Adipocyte (in vitro differentiated cells): ENCODE measurements at regions not wholly inside any gene's neighbourhood (a gene's known extent, or its start where the extent isn't known, plus 50 kb on each side); places are given as distances from the start of the nearest gene placed in this dataset.

Experiments
- DNase-seq: peaks from one replicate; pipeline ENCODE4 v3.0.0-alpha.2; 2015; ENCODE audit warnings: low read depth
- H3K27me3 ChIP-seq: replicated peaks from 2 replicates; pipeline ENCODE4 v1.7.0; 2013; ENCODE audit warnings: mild to moderate bottlenecking, low read length, moderate library complexity; ENCODE audit not compliant: control insufficient read depth, insufficient read depth
- H3K36me3 ChIP-seq: 2 replicates; pipeline ENCODE4 v1.7.0; 2013; ENCODE audit warnings: low read length, mild to moderate bottlenecking, moderate library complexity; ENCODE audit not compliant: control insufficient read depth, insufficient read depth, severe bottlenecking
- H3K4me1 ChIP-seq: 2 replicates; pipeline ENCODE4 v1.7.0; 2013; ENCODE audit warnings: mild to moderate bottlenecking, low read length, moderate library complexity; ENCODE audit not compliant: control insufficient read depth, insufficient read depth
- H3K4me3 ChIP-seq: 2 replicates; pipeline ENCODE4 v1.7.0; 2013; ENCODE audit warnings: mild to moderate bottlenecking, low read length, moderate library complexity
- H3K9ac ChIP-seq: 2 replicates; pipeline ENCODE4 v1.7.0; 2013; ENCODE audit warnings: mild to moderate bottlenecking, low read length, moderate library complexity
- H3K9me3 ChIP-seq: 2 replicates; pipeline ENCODE4 v1.7.0; 2013; ENCODE audit warnings: mild to moderate bottlenecking, low read length, moderate library complexity; ENCODE audit not compliant: control insufficient read depth

DNA sequence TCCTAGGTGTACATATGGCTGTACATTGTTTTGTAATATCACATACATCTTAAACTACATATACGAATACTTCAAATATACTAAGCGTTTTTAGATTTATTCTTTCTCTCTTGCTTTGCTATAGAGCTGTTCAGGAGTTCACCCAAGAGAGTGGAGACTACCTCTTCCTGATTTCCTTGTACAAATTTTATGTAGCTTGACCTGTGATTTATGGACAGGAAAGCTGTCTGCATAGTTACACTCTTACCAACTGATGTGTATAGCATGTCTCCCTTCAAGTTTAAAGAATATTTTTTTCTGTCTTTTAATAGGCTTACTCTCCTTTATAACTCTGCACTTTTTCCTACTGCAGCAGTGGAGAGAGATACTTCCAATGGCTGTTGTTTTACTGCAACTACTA lies 428.7 kb downstream of the NDFIP2 start:
- Histone ChIP-seq H3K9ac (no peak overlapping the region), H3K9me3 (no peaks in the 10 kb centered on the region), H3K36me3 (no peaks in the 10 kb centered on the region), H3K4me1 (peaks cover 4% of the 10 kb centered on the region), H3K4me3 (no peak overlapping the region), H3K27me3 (no peaks in the 10 kb centered on the region)
- DNase-seq: no peak

DNA sequence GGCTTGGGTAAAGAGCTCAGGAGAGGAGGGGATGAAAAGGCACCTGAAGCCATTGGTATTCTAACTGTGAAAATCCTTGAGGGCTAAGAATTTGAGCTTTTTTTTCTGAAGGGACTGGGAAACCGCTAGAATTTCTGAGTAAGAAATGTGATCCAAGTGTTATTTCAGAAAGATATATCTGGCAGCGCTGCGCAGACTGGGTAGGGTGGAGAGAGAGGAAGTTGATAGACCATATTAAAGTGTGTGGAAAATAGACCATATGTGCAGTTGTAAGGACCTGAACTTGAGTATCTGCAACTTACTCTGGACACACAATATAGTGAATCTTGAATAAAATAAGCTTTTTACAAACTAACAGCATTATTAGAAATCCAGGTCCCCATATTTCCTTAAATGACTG lies 427.4 kb downstream of the NDFIP2 start:
- no peak overlapping the region for H3K4me3 ChIP-seq
- peaks cover 4% of the 10 kb centered on the region for H3K4me1 ChIP-seq
- H3K27me3 ChIP-seq: no peaks in the 10 kb centered on the region
- no peak for DNase-seq
- no peak overlapping the region for H3K9ac ChIP-seq
- H3K9me3 ChIP-seq: no peaks in the 10 kb centered on the region
- no peaks in the 10 kb centered on the region for H3K36me3 ChIP-seq

DNA sequence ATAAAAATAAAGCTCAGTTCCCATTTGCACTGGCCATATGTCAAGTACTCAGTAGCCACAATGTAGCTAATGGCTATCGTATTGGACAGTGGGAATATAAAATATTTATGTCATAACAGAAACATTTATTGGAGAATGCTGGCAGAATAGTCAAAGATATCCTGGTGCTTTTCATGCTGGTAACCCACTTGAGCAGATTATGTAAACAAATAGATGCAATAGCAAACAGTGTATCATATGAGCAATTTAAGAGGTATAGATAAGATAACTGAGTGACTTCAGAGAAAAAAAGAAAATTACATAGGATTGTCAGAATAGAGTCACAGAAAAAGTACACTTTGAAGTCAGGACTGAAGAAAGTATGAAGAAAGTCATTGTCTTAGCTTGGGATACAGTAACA lies 426.6 kb downstream of the NDFIP2 start:
- H3K4me3 ChIP-seq: no peak overlapping the region

DNA sequence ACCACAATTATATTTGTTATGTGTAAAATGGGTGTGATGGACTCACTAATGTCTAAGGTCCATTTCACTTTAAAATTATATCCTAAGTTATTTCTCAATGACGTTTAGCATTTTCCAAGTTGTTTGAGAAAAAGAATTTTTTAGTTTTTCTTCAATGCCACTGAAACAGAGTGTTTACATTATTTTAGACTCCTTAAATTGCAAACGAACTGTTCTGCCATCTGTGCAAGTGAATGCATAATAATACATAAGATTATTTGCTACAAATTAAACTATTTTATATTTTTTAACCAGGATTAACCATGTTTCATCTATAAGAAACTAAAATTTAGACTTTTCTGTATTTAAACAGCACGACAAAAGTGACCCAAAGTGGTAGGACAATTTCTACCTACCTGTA lies 425.4 kb downstream of the NDFIP2 start:
- Histone ChIP-seq H3K9me3 (no peaks in the 10 kb centered on the region), H3K9ac (no peak overlapping the region), H3K4me1 (no peaks in the 10 kb centered on the region), H3K27me3 (no peaks in the 10 kb centered on the region), H3K36me3 (no peaks in the 10 kb centered on the region), H3K4me3 (no peak overlapping the region)
- DNase-seq: no peak

More for the DNA sequence above, 426.6 kb downstream of the NDFIP2 start:
- no peak overlapping the region for H3K9ac ChIP-seq
- no peak for DNase-seq
- no peaks in the 10 kb centered on the region for H3K36me3 ChIP-seq
- H3K9me3 ChIP-seq: no peaks in the 10 kb centered on the region
- H3K27me3 ChIP-seq: no peaks in the 10 kb centered on the region
- peaks cover 4% of the 10 kb centered on the region for H3K4me1 ChIP-seq

DNA sequence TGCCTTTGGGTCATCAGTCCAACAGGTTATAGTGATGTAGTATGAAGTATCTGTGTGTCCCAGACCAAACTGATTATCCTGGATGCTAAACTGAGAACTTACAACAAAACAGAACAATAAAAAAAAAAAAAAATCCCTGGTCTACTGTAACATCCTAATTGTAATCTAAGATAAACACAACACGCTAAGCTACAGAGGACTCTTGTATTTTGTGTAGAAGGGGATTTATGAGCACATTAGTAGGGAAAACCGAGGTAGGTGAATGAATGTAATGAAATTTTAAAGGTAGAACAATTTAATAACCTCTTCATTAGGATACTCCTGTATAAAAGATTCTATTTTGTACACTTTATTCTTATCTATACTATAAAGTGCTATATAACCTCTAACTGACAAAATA lies 424.1 kb downstream of the NDFIP2 start:
- DNase-seq: no peak
- H3K9ac ChIP-seq: no peak overlapping the region
- H3K9me3 ChIP-seq: no peaks in the 10 kb centered on the region
- no peak overlapping the region for H3K4me3 ChIP-seq
- H3K4me1 ChIP-seq: no peaks in the 10 kb centered on the region
- no peaks in the 10 kb centered on the region for H3K27me3 ChIP-seq
- H3K36me3 ChIP-seq: no peaks in the 10 kb centered on the region

DNA sequence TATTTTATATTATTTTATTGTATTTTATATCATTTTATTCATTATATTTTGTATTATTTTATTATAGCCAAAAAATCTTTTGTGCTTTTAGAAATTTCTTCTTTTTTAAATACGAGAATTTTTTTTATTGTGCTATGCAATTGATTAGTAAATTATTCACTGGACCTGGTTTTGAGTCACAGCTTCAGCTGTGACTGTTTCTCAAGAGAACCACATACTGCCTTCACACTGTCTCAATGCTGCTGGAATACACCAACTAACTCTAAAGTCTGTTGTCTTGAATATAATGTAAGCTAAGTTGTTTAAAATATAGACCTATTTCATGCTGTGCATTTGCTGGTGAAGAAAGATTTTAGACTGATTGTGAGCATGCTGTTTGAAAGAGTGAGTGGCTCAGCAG lies 423.6 kb downstream of the NDFIP2 start:
- Histone ChIP-seq H3K4me3 (no peak overlapping the region), H3K36me3 (no peaks in the 10 kb centered on the region), H3K9ac (no peak overlapping the region), H3K4me1 (no peaks in the 10 kb centered on the region), H3K9me3 (no peaks in the 10 kb centered on the region), H3K27me3 (no peaks in the 10 kb centered on the region)
- no peak for DNase-seq

DNA sequence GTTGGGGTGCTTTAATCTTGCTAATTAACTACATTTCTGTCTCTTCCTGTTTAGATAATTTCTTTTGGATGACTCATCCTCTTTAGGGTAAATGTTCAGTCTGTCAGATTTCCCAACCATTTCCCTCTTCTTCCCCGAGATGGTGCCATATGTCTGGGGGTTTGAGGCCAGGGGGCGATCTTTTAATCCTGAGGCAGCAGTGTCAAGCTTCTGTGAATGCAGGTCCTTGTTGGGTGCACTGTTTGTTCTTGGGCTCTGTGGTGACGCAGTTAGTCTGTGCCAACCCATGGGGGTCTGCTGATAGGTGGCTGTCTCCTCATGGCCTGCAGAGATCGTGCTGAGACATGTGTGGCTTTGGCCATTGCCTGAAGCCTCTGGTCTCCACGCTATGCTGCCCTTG lies 420.4 kb downstream of the NDFIP2 start:
- Histone ChIP-seq H3K9me3 (no peaks in the 10 kb centered on the region), H3K9ac (no peak overlapping the region), H3K4me3 (no peak overlapping the region), H3K36me3 (no peaks in the 10 kb centered on the region), H3K4me1 (no peaks in the 10 kb centered on the region), H3K27me3 (no peaks in the 10 kb centered on the region)
- peak; percentile 15 for DNase-seq

DNA sequence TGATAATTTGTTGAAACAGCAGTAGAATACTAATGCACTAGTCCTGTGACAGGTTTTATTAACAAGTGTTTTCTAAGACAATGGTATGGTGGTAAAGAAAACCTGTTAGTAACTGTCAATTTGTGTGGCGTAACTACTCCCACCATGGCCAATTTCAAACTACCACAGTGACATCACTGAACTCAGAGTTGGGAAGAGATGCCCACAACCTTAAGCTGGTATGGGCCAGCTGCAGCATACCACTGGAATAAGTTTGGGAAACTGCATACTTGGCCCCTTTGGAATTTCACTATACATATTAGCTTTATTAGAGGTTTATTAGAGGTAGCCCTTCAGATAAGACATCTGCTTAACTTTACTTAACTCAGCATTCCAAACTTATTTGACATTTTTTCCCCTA lies 419.4 kb downstream of the NDFIP2 start:
- no peak for DNase-seq

DNA sequence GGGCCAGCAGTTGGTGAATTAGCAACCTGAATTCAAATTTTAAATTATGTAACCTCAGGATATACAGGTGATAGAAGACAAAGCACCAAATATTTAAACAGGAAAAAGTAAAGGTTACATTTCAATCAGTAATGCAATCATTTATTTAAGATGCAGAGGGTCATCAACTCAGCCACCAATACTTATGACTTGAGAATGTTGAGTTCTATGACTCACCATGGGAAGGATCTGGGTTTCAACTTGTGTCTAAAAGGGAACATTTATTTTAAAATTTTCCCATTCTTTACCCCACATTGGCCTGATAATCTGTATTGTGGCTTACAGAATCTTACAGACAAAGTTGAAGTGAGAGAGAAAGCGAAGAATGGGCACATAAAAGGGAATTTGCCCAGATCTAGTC lies 418.0 kb downstream of the NDFIP2 start:
- Histone ChIP-seq H3K27me3 (no peaks in the 10 kb centered on the region), H3K9me3 (no peaks in the 10 kb centered on the region), H3K4me3 (no peak overlapping the region), H3K4me1 (no peaks in the 10 kb centered on the region), H3K9ac (no peak overlapping the region), H3K36me3 (no peaks in the 10 kb centered on the region)
- no peak for DNase-seq

More for the DNA sequence above, 419.4 kb downstream of the NDFIP2 start:
- no peaks in the 10 kb centered on the region for H3K4me1 ChIP-seq
- no peak overlapping the region for H3K4me3 ChIP-seq
- H3K9me3 ChIP-seq: no peaks in the 10 kb centered on the region
- no peak overlapping the region for H3K9ac ChIP-seq
- no peaks in the 10 kb centered on the region for H3K36me3 ChIP-seq
- H3K27me3 ChIP-seq: no peaks in the 10 kb centered on the region

DNA sequence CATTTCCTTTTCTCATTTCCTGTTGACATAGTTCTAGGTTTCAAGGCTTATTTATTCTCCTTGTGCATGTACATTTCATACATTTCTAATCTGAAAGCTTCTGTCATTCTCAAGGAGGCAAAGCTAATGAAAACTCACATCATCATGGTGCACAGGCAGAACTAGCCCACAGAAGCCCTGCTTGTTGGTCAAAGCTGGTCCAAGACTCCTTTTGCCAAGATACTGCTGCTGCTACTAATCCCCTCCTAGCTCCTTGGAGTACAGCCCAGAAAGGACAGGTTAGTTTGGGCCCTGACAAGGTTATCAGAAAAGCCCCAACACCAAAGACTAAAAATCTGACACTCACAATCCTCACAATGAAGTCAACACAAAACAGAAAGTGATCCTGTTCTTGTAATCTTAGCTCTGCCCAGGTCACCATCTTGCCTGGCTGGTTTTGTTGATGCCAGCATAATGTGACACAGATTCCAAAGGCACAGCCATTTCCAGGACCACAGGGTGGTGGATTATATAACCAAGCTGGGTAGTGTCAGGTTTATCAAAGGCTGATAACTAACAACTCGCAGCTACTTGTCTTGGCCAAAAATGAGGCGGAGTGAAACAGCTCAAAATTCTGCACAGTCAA lies 417.4 kb downstream of the NDFIP2 start:
- DNase-seq: no peak
- no peaks in the 10 kb centered on the region for H3K4me1 ChIP-seq
- H3K36me3 ChIP-seq: no peaks in the 10 kb centered on the region
- H3K4me3 ChIP-seq: no peak overlapping the region
- no peak overlapping the region for H3K9ac ChIP-seq
- H3K27me3 ChIP-seq: no peaks in the 10 kb centered on the region
- H3K9me3 ChIP-seq: no peaks in the 10 kb centered on the region

DNA sequence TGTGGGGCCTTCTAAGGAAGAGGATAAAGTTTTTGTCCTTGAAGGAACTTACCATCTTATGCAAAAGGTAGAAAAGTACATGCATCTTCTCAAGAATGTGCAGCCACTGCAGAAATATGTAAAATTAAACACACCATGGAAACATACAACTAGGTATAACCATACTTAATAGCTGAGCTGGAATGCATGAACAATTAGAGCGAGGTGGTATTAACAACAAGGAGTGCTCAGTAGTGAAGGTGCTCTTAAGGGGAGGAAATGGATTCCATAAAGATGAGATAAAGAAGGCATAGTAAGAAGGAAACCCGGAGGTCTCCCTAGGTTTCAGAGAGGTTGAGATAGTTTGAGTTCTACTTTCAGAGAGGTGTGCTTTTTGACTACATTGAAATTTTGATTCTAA lies 415.9 kb downstream of the NDFIP2 start:
- no peak overlapping the region for H3K4me3 ChIP-seq
- no peak overlapping the region for H3K9ac ChIP-seq
- H3K27me3 ChIP-seq: no peaks in the 10 kb centered on the region
- H3K4me1 ChIP-seq: no peaks in the 10 kb centered on the region
- H3K36me3 ChIP-seq: no peaks in the 10 kb centered on the region
- DNase-seq: no peak
- no peaks in the 10 kb centered on the region for H3K9me3 ChIP-seq

DNA sequence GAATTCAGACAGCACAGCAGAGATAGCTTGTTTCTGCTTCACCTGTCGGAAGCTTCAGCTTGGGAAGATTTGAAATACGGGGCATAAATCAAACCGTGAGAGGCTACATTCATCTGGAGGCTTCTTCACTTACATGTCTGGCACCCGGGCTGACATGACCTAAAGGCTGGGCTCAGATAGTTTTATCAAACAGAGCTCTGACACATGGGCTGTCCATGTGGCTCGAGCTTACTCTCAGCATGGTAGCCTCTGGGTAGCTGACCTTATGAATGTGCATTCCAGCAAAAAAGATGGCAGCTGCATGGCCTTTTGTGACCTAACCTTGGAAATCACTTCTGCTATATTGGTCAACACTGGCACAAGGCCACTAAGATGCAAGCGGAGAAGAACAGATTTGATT lies 414.5 kb downstream of the NDFIP2 start:
- Histone ChIP-seq H3K36me3 (no peaks in the 10 kb centered on the region), H3K4me3 (no peak overlapping the region), H3K9ac (no peak overlapping the region), H3K9me3 (no peaks in the 10 kb centered on the region), H3K27me3 (no peaks in the 10 kb centered on the region), H3K4me1 (no peaks in the 10 kb centered on the region)
- no peak for DNase-seq
